GM12878 (cell line): ENCODE measurements at regions not wholly inside any gene's neighbourhood (a gene's known extent, or its start where the extent isn't known, plus 50 kb on each side); places are given as distances from the start of the nearest gene placed in this dataset.

Experiments used
- ATAC-seq: fragments of 200-7000 bp; cut with Tn5 transposase; 3 replicates; pipeline ENCODE4 v1.9.1; 2020; ENCODE audit warnings: mild to moderate bottlenecking, moderate library complexity
- BruUV-seq: library from RNA; stranded (reverse); fragments of 400-500 nt; replicated peaks from 2 replicates; lab custom pipeline; 2021; lab: Mats Ljungman, UMichigan
- CTCF ChIA-PET: fragments of 300-600 bp; sonication (Branson Sonifier 250); formaldehyde crosslinking; extraction: SDS; loops from one replicate; lab custom pipeline; 2021; ENCODE audit warnings: inconsistent platforms; lab: Yijun Ruan, JAX
- POLR2A ChIA-PET: fragments of 350-600 bp; formaldehyde crosslinking; extraction: SDS; loops from one replicate; lab custom pipeline; 2021; ENCODE audit warnings: inconsistent platforms; lab: Charles Lee
- RAD21 ChIA-PET: fragments of 300-600 bp; sonication (Branson Sonifier 250); formaldehyde crosslinking; loops from one replicate; lab custom pipeline; 2023; ENCODE audit warnings: antibody characterized with exemption; ENCODE audit not compliant: unreplicated experiment; lab: Charles Lee
- SMC1A ChIA-PET: fragments of 300-600 bp; sonication (Branson Sonifier 250); formaldehyde crosslinking; loops from one replicate; lab custom pipeline; 2023; ENCODE audit not compliant: unreplicated experiment, uncharacterized antibody; lab: Charles Lee
- DNase-seq: peaks from one replicate; pipeline ENCODE4 v3.0.0-alpha.2; 2011; ENCODE audit warnings: low read depth, low spot score
- FAIRE-seq: peaks from 3 replicates; lab custom pipeline; 2011; peaks lifted over from hg19 to GRCh38; lab: Jason Lieb, UNC
- H2AFZ ChIP-seq: 2 replicates; pipeline ENCODE4 v1.6.0; 2011; ENCODE audit warnings: low read depth, low read length, control low read depth; ENCODE audit not compliant: control insufficient read depth
- H3K27ac ChIP-seq: 2 replicates; pipeline ENCODE4 v1.5.1; 2011; ENCODE audit warnings: control low read depth; ENCODE audit not compliant: control insufficient read depth, insufficient read depth
- H3K27me3 ChIP-seq, 2 experiments: replicated peaks in 1 of 2; 2 replicates each; pipeline versions ENCODE4 v1.6.0 to v1.6.1; 2011; ENCODE audit warnings: low read length in 1 of 2; ENCODE audit not compliant: control insufficient read depth in 2 of 2, insufficient read depth in 2 of 2
- H3K36me3 ChIP-seq, 2 experiments: 2 replicates each; pipeline ENCODE4 v1.5.1; 2011; ENCODE audit warnings: low read length in 1 of 2; ENCODE audit not compliant: control insufficient read depth in 2 of 2, insufficient read depth in 2 of 2
- H3K4me1 ChIP-seq: 2 replicates; pipeline ENCODE4 v1.6.1; 2011; ENCODE audit warnings: mild to moderate bottlenecking, low read length, moderate library complexity, mixed read lengths; ENCODE audit not compliant: control insufficient read depth, insufficient read depth
- H3K4me2 ChIP-seq: 2 replicates; pipeline ENCODE4 v1.6.0; 2011; ENCODE audit warnings: control low read depth; ENCODE audit not compliant: control insufficient read depth, insufficient read depth
- H3K4me3 ChIP-seq: fragments of 200-600 bp; sonication (generic); 2 replicates; pipeline ENCODE4 v1.5.1; 2016
- H3K79me2 ChIP-seq: 2 replicates; pipeline ENCODE4 v1.6.0; 2011; ENCODE audit warnings: low read length; ENCODE audit not compliant: control insufficient read depth, insufficient read depth
- H3K9ac ChIP-seq: 2 replicates; pipeline ENCODE4 v1.8.0; 2011; ENCODE audit warnings: low read length, control low read depth, mixed read lengths; ENCODE audit not compliant: control insufficient read depth, insufficient read depth
- H3K9me3 ChIP-seq: replicated peaks from 3 replicates; pipeline ENCODE4 v1.5.1; 2011; ENCODE audit warnings: mild to moderate bottlenecking, low read length; ENCODE audit not compliant: control insufficient read depth, insufficient read depth
- H4K20me1 ChIP-seq: 2 replicates; pipeline ENCODE4 v1.6.0; 2011; ENCODE audit not compliant: control insufficient read depth, insufficient read depth
- BACH1 ChIP-seq: fragments of 450-650 bp; IDR thresholded peaks from 2 replicates; pipeline ENCODE4 v1.6.1; 2017; ENCODE audit warnings: mild to moderate bottlenecking, borderline replicate concordance
- BRCA1 ChIP-seq: IDR thresholded peaks from 2 replicates; pipeline ENCODE4 v1.6.1; 2011; ENCODE audit warnings: low read depth, low read length, improper control_type of control experiment
- CBFB ChIP-seq: IDR thresholded peaks from 2 replicates; pipeline ENCODE4 v1.6.1; 2016; ENCODE audit warnings: antibody characterized with exemption, low read depth
- IRF3 ChIP-seq: fragments of 450-650 bp; IDR thresholded peaks from 2 replicates; pipeline ENCODE4 v1.6.1; 2014; ENCODE audit warnings: mild to moderate bottlenecking
- MEF2A ChIP-seq: IDR thresholded peaks from 2 replicates; pipeline ENCODE4 v1.6.1; 2011; ENCODE audit warnings: low read depth, mild to moderate bottlenecking, low read length, moderate library complexity; ENCODE audit not compliant: insufficient read depth
- NBN ChIP-seq: fragments of 450-650 bp; IDR thresholded peaks from 2 replicates; pipeline ENCODE4 v1.6.1; 2016
- NR2C1 ChIP-seq: fragments of 450-650 bp; IDR thresholded peaks from 2 replicates; pipeline ENCODE4 v1.6.1; 2017; ENCODE audit warnings: antibody characterized with exemption, mild to moderate bottlenecking, moderate library complexity
- NR2F1 ChIP-seq: fragments of 450-650 bp; conservative IDR thresholded peaks from 2 replicates; pipeline ENCODE4 v1.6.1; 2017; ENCODE audit warnings: mild to moderate bottlenecking
- POLR2AphosphoS2 ChIP-seq: IDR thresholded peaks from 2 replicates; pipeline ENCODE4 v1.6.1; 2011; ENCODE audit warnings: low read depth, mild to moderate bottlenecking, low read length, improper control_type of control experiment, moderate library complexity
- SP1 ChIP-seq: IDR thresholded peaks from one replicate; pipeline ENCODE4 v1.6.1; 2011; ENCODE audit warnings: low read depth, low read length
- TAF1 ChIP-seq: IDR thresholded peaks from 2 replicates; pipeline ENCODE4 v1.6.1; 2011; ENCODE audit warnings: mild to moderate bottlenecking, low read depth, low read length, borderline replicate concordance
- USF2 ChIP-seq: IDR thresholded peaks from 2 replicates; pipeline ENCODE4 v1.6.1; 2011; ENCODE audit warnings: low read depth, low read length, improper control_type of control experiment, borderline replicate concordance
- ZBTB40 ChIP-seq: fragments of 450-650 bp; IDR thresholded peaks from 2 replicates; pipeline ENCODE4 v1.6.1; 2016; ENCODE audit warnings: mild to moderate bottlenecking, moderate library complexity, borderline replicate concordance
- ZNF687 ChIP-seq: fragments of 450-650 bp; IDR thresholded peaks from 2 replicates; pipeline ENCODE4 v1.6.1; 2017; ENCODE audit warnings: mild to moderate bottlenecking, moderate library complexity
- ZSCAN29 ChIP-seq: fragments of 450-650 bp; IDR thresholded peaks from 2 replicates; pipeline ENCODE4 v1.6.1; 2017; ENCODE audit warnings: mild to moderate bottlenecking, moderate library complexity
- WGBS: methylation state at CpG from one replicate; pipeline ENCODE4 v1.1.6; 2016; ENCODE audit warnings: low lambda C conversion rate; ENCODE audit not compliant: insufficient replicate concordance, insufficient coverage; ENCODE audit errors: missing lambda C conversion rate; 5-methylcytosine and 5-hydroxymethylcytosine counted together
- in situ Hi-C: fragments of 300-500 bp; cut with MboI; formaldehyde crosslinking; loops from 9 replicates; pipeline ENCODE4 v1.14.3; 2018; ENCODE audit warnings: mixed read lengths
- intact Hi-C: fragments of 100-400 bp; cut with micrococcal nuclease; formaldehyde crosslinking; loops from one replicate; pipeline ENCODE4 v1.14.2; 2022; ENCODE audit not compliant: unreplicated experiment

GRCh38 chr11:106242718-106243415 lies 165.4 kb downstream of the AASDHPPT start:
- RAD21 ChIA-PET = no interaction called here
- H3K9ac ChIP-seq = no peak overlapping the region
- H4K20me1 ChIP-seq = no peaks in the 10 kb centered on the region
- H3K4me1 ChIP-seq = no peaks in the 10 kb centered on the region
- TF ChIP-seq USF2 = no peak
- TF ChIP-seq NR2F1 = no peak
- no peak for TF ChIP-seq NBN
- TF ChIP-seq BRCA1 = no peak
- TF ChIP-seq CBFB = no peak
- TF ChIP-seq ZBTB40 = no peak
- TF ChIP-seq POLR2AphosphoS2 = no peak
- TF ChIP-seq MEF2A = no peak
- TF ChIP-seq IRF3 = no peak
- TF ChIP-seq NR2C1 = no peak
- TF ChIP-seq ZNF687 = no peak
- no peak for TF ChIP-seq BACH1
- TF ChIP-seq ZSCAN29 = no peak
- TF ChIP-seq TAF1 = no peak
- TF ChIP-seq SP1 = no peak
- no peaks in the 10 kb centered on the region for H3K36me3 ChIP-seq
- H3K9me3 ChIP-seq = no peaks in the 10 kb centered on the region
- CTCF ChIA-PET = interaction anchor here (0.9 to 1.6 kb wide), 3 partner anchors 11 to 76 kb away, joined by 3 to 4 read pairs (median 3); no protein-coding TSS in a partner anchor
- no peak overlapping the region for H3K27ac ChIP-seq
- SMC1A ChIA-PET = interaction anchor here (1.1 to 1.2 kb wide), 2 partner anchors 11 to 19 kb away, joined by 4 to 5 read pairs; no protein-coding TSS in a partner anchor
- in situ Hi-C loops (no loop called here), intact Hi-C loops (no loop called here)
- POLR2A ChIA-PET = no interaction called here
- H3K27me3 ChIP-seq = no peaks in the 10 kb centered on the region
- no peak for ATAC-seq
- FAIRE-seq = no peak
- no peaks in the 10 kb centered on the region for H3K79me2 ChIP-seq
- no peak for DNase-seq
- no peak overlapping the region for H2AFZ ChIP-seq
- H3K4me3 ChIP-seq = no peak overlapping the region
- no TSS peak for BruUV-seq
- H3K4me2 ChIP-seq = no peak overlapping the region
- 0% methylated on average over 2 of the region's 2 CpGs for WGBS
